Activated T-helper 1 cell treated with anti-CD3 and anti-CD28 coated beads, Interleukin-12 subunit alpha, Interleukin-12 subunit beta, Interleukin-2, Interleukin-4 antibody, amounts not matched to agents 30 ng/mL and 10 ng/mL and 1 ng/mL, durations not matched to agents 14 hours and 24 hours and 36 hours (primary cell): ENCODE measurements at regions not wholly inside any gene's neighbourhood (a gene's known extent, or its start where the extent isn't known, plus 50 kb on each side); places are given as distances from the start of the nearest gene placed in this dataset.
"Not testable (repeated sequence)": the region's sequence is repeated elsewhere in the genome, so short reads cannot be mapped to it uniquely, and the experiment has no call there.

Experiments
- DNase-seq: peaks from one replicate; pipeline ENCODE4 v3.0.0; 2021; ENCODE audit warnings: low spot score
- H3K27ac Mint-ChIP-seq: one replicate; pipeline ENCODE4 v1.8.0; 2021; ENCODE audit warnings: mild to moderate bottlenecking, mixed read lengths
- H3K27me3 Mint-ChIP-seq: one replicate; pipeline ENCODE4 v1.8.0; 2022; ENCODE audit warnings: mild to moderate bottlenecking, moderate library complexity, mixed read lengths; ENCODE audit not compliant: insufficient read depth
- H3K36me3 Mint-ChIP-seq: one replicate; pipeline ENCODE4 v1.8.0; 2021; ENCODE audit warnings: low read depth, mixed read lengths
- H3K4me1 Mint-ChIP-seq: one replicate; pipeline ENCODE4 v1.8.0; 2021; ENCODE audit warnings: low read depth, mixed read lengths
- H3K4me3 Mint-ChIP-seq: one replicate; pipeline ENCODE4 v1.8.0; 2021; ENCODE audit warnings: mild to moderate bottlenecking, moderate library complexity, mixed read lengths
- H3K9me3 Mint-ChIP-seq: one replicate; pipeline ENCODE4 v1.8.0; 2021; ENCODE audit warnings: mixed read lengths
- intact Hi-C: fragments of 100-400 bp; cut with micrococcal nuclease; formaldehyde crosslinking; loops from one replicate; pipeline ENCODE4 v1.15.1; 2024

- no peak for DNase-seq
- Mint-ChIP-seq H3K27ac (no peak overlapping the region), H3K4me1 (no peaks in the 10 kb centered on the region), H3K4me3 (no peak overlapping the region), H3K27me3 (no peaks in the 10 kb centered on the region), H3K9me3 (no peaks in the 10 kb centered on the region), H3K36me3 (no peaks in the 10 kb centered on the region)
- intact Hi-C loops, result no loop called here
Measured at GRCh38 chr7:84738583-84739150, 448.2 kb downstream of the SEMA3D start.

- no peak for DNase-seq
- Mint-ChIP-seq H3K4me1 (no peaks in the 10 kb centered on the region), H3K27me3 (no peaks in the 10 kb centered on the region), H3K36me3 (no peaks in the 10 kb centered on the region), H3K4me3 (no peak overlapping the region), H3K27ac (no peak overlapping the region), H3K9me3 (peaks cover 14% of the 10 kb centered on the region)
- intact Hi-C loops, result no loop called here
Measured at GRCh38 chr7:84735677-84736076, 451.2 kb downstream of the SEMA3D start.

GRCh38 chr7:84735011-84735410, 451.8 kb downstream of the SEMA3D start:
- no peak for DNase-seq
- H3K27me3 Mint-ChIP-seq, result no peaks in the 10 kb centered on the region
- H3K4me1 Mint-ChIP-seq, result no peaks in the 10 kb centered on the region
- no peaks in the 10 kb centered on the region for H3K36me3 Mint-ChIP-seq
- intact Hi-C loops, result no loop called here
- no peak overlapping the region for H3K4me3 Mint-ChIP-seq
- H3K27ac Mint-ChIP-seq, result no peak overlapping the region
- peaks cover 14% of the 10 kb centered on the region for H3K9me3 Mint-ChIP-seq

GRCh38 chr7:84733976-84734375, 452.9 kb downstream of the SEMA3D start:
- H3K27me3 Mint-ChIP-seq, intact Hi-C loops, H3K4me3 Mint-ChIP-seq, DNase-seq, H3K36me3 Mint-ChIP-seq, H3K27ac Mint-ChIP-seq, H3K4me1 Mint-ChIP-seq: not testable (repeated sequence)
- H3K9me3 Mint-ChIP-seq, result peaks cover 14% of the 10 kb centered on the region

GRCh38 chr7:84730864-84731263, 456.0 kb downstream of the SEMA3D start:
- H3K27ac Mint-ChIP-seq, H3K27me3 Mint-ChIP-seq, H3K4me3 Mint-ChIP-seq, H3K36me3 Mint-ChIP-seq, H3K4me1 Mint-ChIP-seq, intact Hi-C loops, DNase-seq: not testable (repeated sequence)
- H3K9me3 Mint-ChIP-seq, result peaks cover 14% of the 10 kb centered on the region

DNA sequence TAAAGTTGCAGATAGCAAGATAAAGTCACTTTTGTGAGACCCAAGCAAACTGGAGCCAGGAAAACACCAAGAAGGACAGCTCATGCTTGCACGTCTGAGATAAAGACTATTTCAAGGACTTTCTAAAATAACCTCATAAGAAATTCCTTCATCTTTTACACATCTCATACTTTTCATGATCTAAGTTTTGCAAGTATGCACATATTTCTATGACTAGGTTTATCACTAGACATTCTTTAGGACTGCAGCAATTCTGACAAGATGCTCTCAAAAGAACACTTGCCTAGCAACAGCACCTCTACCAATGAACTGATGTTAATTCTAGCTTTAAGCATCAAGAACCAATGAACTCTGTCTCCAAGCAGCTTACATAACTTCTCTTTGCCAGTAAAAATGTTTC, 457.6 kb downstream of the SEMA3D start:
- H3K27me3 Mint-ChIP-seq, result no peaks in the 10 kb centered on the region
- no peak for DNase-seq
- no peaks in the 10 kb centered on the region for H3K4me1 Mint-ChIP-seq
- H3K9me3 Mint-ChIP-seq, result peaks cover 14% of the 10 kb centered on the region
- intact Hi-C loops, result no loop called here
- no peak overlapping the region for H3K27ac Mint-ChIP-seq
- no peak overlapping the region for H3K4me3 Mint-ChIP-seq
- no peaks in the 10 kb centered on the region for H3K36me3 Mint-ChIP-seq

DNA sequence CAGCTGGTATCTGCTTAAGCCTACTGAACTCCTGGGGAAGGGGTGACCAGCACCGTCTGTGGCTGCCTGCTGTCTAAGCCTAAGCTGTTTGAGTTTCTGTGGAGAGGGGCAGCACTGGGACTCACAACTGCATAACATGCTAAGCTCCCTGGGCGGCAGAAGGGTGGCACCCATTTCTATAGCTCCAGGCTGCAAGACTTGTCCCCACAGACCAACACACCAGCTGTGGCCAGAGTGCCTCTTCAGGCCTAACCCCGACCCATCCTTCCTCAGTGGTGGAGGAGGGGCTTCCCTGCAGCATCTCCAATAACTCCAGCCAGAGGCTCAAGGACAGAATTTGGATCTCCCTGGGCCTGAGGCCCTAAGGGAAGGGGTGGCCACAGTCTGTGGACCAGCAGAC, 464.1 kb downstream of the SEMA3D start:
- intact Hi-C loops, result no loop called here
- H3K9me3 Mint-ChIP-seq, result no peaks in the 10 kb centered on the region

GRCh38 chr7:84722086-84722485, 464.8 kb downstream of the SEMA3D start:
- Mint-ChIP-seq H3K4me3 (no peak overlapping the region), H3K27me3 (no peaks in the 10 kb centered on the region), H3K4me1 (no peaks in the 10 kb centered on the region), H3K36me3 (no peaks in the 10 kb centered on the region), H3K9me3 (no peaks in the 10 kb centered on the region), H3K27ac (no peak overlapping the region)
- no peak for DNase-seq
- intact Hi-C loops, result no loop called here

More for the DNA sequence above, 464.1 kb downstream of the SEMA3D start:
- Mint-ChIP-seq H3K4me3 (no peak overlapping the region), H3K4me1 (no peaks in the 10 kb centered on the region), H3K36me3 (no peaks in the 10 kb centered on the region), H3K27ac (no peak overlapping the region), H3K27me3 (no peaks in the 10 kb centered on the region)
- no peak for DNase-seq

DNA sequence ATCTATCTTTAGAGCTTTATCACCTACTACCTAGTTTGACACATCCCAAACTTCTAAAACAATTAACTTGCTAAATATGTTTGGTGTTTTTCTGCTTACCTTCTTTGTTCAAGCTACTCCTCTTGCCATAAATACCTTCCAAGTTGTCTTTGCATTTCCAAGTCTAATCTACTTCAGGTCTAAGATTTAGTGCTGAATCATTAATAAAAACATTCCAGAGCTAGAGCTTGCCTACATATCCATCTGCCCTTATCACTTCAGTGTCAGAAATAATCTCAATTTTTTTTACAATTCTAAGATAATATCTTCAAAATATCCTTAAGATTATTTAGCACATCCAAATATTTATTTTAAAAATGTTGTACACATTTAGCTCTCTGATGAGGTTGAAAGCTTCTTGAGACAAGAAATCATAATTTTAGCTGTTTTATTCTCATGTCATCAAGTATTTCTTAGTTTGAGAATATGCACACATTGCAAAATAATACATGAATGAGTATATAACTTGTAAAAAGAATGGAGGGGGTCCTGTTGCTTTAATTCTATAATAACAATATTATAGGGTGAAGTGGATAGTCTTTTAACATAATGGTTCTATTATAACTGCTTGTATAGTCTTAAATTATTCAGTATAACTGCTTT, 466.3 kb downstream of the SEMA3D start:
- no peaks in the 10 kb centered on the region for H3K9me3 Mint-ChIP-seq
- intact Hi-C loops, result no loop called here
- no peak overlapping the region for H3K4me3 Mint-ChIP-seq
- no peaks in the 10 kb centered on the region for H3K27me3 Mint-ChIP-seq
- no peaks in the 10 kb centered on the region for H3K36me3 Mint-ChIP-seq
- H3K27ac Mint-ChIP-seq, result no peak overlapping the region
- no peak for DNase-seq
- H3K4me1 Mint-ChIP-seq, result no peaks in the 10 kb centered on the region

DNA sequence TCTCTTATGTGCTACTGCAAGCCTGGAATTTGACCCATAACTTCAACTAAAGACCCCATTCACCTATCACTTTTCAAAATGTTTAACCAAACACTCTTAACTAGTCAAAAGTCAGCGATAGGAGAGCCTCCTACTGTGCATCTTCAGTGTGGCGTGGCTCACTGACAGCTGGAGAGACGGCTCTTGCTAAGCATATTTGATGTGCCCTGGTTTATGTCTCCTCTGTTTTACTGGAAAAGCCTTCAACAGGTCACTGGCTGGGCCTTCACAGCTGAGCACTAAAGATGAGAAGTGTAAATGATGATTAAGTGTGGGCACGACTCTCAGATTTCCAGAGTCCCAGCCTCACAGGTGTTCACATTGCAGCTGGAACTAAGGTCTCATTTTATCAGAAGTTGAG, 472.1 kb downstream of the SEMA3D start:
- no peaks in the 10 kb centered on the region for H3K4me1 Mint-ChIP-seq
- DNase-seq, result no peak
- intact Hi-C loops, result no loop called here

GRCh38 chr7:84712374-84713121, 474.3 kb downstream of the SEMA3D start:
- Mint-ChIP-seq H3K9me3 (no peaks in the 10 kb centered on the region), H3K27ac (no peak overlapping the region), H3K4me3 (no peak overlapping the region), H3K36me3 (no peaks in the 10 kb centered on the region), H3K27me3 (no peaks in the 10 kb centered on the region), H3K4me1 (no peaks in the 10 kb centered on the region)
- DNase-seq, result no peak
- intact Hi-C loops, result no loop called here

More for the DNA sequence above, 472.1 kb downstream of the SEMA3D start:
- Mint-ChIP-seq H3K27me3 (no peaks in the 10 kb centered on the region), H3K4me3 (no peak overlapping the region), H3K36me3 (no peaks in the 10 kb centered on the region), H3K9me3 (no peaks in the 10 kb centered on the region), H3K27ac (no peak overlapping the region)

GRCh38 chr7:84710538-84710937, 476.3 kb downstream of the SEMA3D start:
- intact Hi-C loops, H3K36me3 Mint-ChIP-seq, H3K27me3 Mint-ChIP-seq, H3K27ac Mint-ChIP-seq, H3K4me1 Mint-ChIP-seq, H3K4me3 Mint-ChIP-seq, H3K9me3 Mint-ChIP-seq, DNase-seq: not testable (repeated sequence)

DNA sequence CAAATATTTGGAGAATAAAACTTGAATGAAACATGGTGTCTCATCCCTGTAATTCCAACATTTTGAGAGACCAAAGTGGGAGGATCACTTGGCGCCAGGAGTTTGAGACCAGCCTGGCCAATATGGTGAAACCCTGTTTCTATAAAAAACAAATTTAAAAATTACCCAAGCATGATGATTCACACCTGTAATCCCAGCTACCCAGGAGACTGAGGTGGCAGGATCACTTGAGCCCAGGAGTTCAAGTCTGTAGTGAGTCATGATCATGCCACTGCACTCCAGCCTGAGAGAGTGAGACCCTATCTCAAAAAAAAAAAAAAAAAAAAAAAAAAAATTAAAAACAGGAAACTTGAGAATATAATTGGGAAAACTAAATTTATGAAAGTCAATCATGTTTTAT, 481.1 kb downstream of the SEMA3D start:
- Mint-ChIP-seq H3K9me3 (no peaks in the 10 kb centered on the region), H3K4me3 (no peak overlapping the region), H3K27me3 (no peaks in the 10 kb centered on the region), H3K27ac (no peak overlapping the region), H3K36me3 (no peaks in the 10 kb centered on the region), H3K4me1 (no peaks in the 10 kb centered on the region)
- DNase-seq, result no peak
- intact Hi-C loops, result no loop called here
